ENCODE measurements at regions not wholly inside any gene's neighbourhood (a gene's known extent, or its start where the extent isn't known, plus 50 kb on each side); places are given as distances from the start of the nearest gene placed in this dataset.

DNA sequence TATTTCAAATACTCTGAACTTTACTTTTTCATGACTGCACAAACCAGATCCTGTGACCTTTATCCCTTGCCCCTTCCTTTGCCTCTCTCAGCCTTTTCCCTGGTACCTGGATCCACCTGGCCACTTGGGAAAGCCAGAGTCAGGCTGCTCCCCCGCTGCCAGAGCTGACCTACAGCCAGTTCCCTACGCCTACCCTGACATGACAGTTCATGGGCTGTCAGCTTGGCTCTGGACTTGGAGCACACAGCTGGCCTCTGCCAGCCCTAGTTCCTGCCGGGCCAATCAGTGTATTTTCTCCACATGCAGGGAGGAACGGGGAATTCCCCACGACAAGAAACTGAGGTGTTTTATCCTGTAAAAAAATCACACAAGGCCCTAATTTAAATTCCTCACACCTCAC, 382.6 kb downstream of the INSC start:
- Histone ChIP-seq H3K27ac (ENCODE audit: low read depth, low read length, poor library complexity, severe bottlenecking) (no peak overlapping the region), H3K4me1 (ENCODE audit: insufficient read depth, low read length, poor library complexity, severe bottlenecking) (no peaks in the 10 kb centered on the region), H3K4me3 (ENCODE audit: low read depth, low read length, poor library complexity, severe bottlenecking) (no peak overlapping the region), H3K27me3 (replicated peaks; ENCODE audit: insufficient read depth, low read depth, low read length, poor library complexity) (no peaks in the 10 kb centered on the region), H3K9me3 (ENCODE audit: low read depth, low read length, poor library complexity, severe bottlenecking) (no peaks in the 10 kb centered on the region), H3K36me3 (ENCODE audit: insufficient read depth, low read length, poor library complexity, severe bottlenecking) (no peaks in the 10 kb centered on the region)
- TF ChIP-seq, protein P1, sequence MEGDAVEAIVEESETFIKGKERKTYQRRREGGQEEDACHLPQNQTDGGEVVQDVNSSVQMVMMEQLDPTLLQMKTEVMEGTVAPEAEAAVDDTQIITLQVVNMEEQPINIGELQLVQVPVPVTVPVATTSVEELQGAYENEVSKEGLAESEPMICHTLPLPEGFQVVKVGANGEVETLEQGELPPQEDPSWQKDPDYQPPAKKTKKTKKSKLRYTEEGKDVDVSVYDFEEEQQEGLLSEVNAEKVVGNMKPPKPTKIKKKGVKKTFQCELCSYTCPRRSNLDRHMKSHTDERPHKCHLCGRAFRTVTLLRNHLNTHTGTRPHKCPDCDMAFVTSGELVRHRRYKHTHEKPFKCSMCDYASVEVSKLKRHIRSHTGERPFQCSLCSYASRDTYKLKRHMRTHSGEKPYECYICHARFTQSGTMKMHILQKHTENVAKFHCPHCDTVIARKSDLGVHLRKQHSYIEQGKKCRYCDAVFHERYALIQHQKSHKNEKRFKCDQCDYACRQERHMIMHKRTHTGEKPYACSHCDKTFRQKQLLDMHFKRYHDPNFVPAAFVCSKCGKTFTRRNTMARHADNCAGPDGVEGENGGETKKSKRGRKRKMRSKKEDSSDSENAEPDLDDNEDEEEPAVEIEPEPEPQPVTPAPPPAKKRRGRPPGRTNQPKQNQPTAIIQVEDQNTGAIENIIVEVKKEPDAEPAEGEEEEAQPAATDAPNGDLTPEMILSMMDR (conservative IDR thresholded peaks at IDR 0.05; ENCODE audit: low read depth, low read length) = no peak
- no peak for TF ChIP-seq EZH2 (IDR thresholded peaks at IDR 0.05; ENCODE audit: borderline replicate concordance, low read depth, low read length, poor library complexity, severe bottlenecking)
- no TSS peak for BruUV-seq (replicated peaks)
- CTCF ChIA-PET = no interaction called here
- POLR2A ChIA-PET (ENCODE audit: low non-redundant PET) = no interaction called here
- DNase-seq (ENCODE audit: low spot score) = no peak
- intact Hi-C loops (cut with micrococcal nuclease; ENCODE audit: unreplicated experiment) = no loop called here

DNA sequence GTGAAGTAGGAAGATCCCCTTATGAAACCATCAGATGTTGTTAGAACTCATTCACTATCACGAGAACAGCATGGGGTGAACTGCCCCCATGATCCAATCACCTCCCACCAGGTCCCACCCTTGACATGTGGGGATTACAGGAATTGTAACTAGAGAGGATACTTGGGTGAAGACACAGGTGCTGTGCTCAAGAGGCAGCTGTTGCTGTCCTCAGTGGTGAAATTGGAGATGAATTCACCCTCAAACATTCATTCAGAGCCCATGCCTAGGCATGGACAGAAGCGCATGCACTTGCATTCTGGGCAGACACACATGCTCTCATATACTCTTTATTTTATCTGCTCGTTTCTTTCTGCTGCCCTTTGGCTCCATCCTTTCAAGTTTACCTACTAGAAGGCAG, 385.0 kb downstream of the INSC start:
- ChIA-PET POLR2A (ENCODE audit: low non-redundant PET) (interaction anchor here (0.6 kb wide), 1 partner anchor 20 kb away, joined by 3 read pairs; no protein-coding TSS in a partner anchor), CTCF (no interaction called here)
- TF ChIP-seq EZH2 (IDR thresholded peaks at IDR 0.05; ENCODE audit: borderline replicate concordance, low read depth, low read length, poor library complexity, severe bottlenecking) = no peak
- TF ChIP-seq, protein P1 (conservative IDR thresholded peaks at IDR 0.05; ENCODE audit: low read depth, low read length) = no peak

DNA sequence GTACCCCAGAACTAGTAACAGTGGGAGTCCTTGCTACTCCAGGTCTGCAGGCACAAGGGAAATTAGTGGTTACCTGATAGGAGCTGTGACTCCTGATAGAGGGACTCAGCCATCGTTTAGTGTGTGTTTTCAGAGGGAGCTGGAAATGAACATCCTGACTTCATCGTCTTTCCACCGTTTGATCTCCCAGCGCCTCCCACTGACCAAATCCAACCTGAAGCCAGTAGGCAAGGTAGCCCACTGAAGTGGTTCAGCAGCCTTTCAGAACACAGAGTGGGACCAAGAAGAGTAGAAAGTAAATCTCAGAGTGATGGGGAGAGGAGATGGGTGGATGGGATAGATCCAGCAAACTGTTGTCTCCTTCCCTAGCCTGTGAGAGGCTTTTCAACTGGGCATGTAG, 385.9 kb downstream of the INSC start:
- H3K4me3 ChIP-seq (ENCODE audit: low read depth, low read length, poor library complexity, severe bottlenecking) = no peak overlapping the region
- POLR2A ChIA-PET (ENCODE audit: low non-redundant PET) = no interaction called here
- H3K27ac ChIP-seq (ENCODE audit: low read depth, low read length, poor library complexity, severe bottlenecking) = no peak overlapping the region
- H3K36me3 ChIP-seq (ENCODE audit: insufficient read depth, low read length, poor library complexity, severe bottlenecking) = no peaks in the 10 kb centered on the region
- H3K9me3 ChIP-seq (ENCODE audit: low read depth, low read length, poor library complexity, severe bottlenecking) = no peaks in the 10 kb centered on the region
- no peaks in the 10 kb centered on the region for H3K27me3 ChIP-seq (replicated peaks; ENCODE audit: insufficient read depth, low read depth, low read length, poor library complexity)
- CTCF ChIA-PET = no interaction called here
- TF ChIP-seq, protein P1 (conservative IDR thresholded peaks at IDR 0.05; ENCODE audit: low read depth, low read length) = no peak
- no peak for TF ChIP-seq EZH2 (IDR thresholded peaks at IDR 0.05; ENCODE audit: borderline replicate concordance, low read depth, low read length, poor library complexity, severe bottlenecking)
- BruUV-seq (replicated peaks) = no TSS peak
- intact Hi-C loops (cut with micrococcal nuclease; ENCODE audit: unreplicated experiment) = loop anchor here (5.0 kb wide), 1 partner anchor 88 kb away; no protein-coding TSS in a partner anchor
- no peak for DNase-seq (ENCODE audit: low spot score)
- no peaks in the 10 kb centered on the region for H3K4me1 ChIP-seq (ENCODE audit: insufficient read depth, low read length, poor library complexity, severe bottlenecking)

More for the DNA sequence above, 385.0 kb downstream of the INSC start:
- H3K27ac ChIP-seq (ENCODE audit: low read depth, low read length, poor library complexity, severe bottlenecking) = no peak overlapping the region
- intact Hi-C loops (cut with micrococcal nuclease; ENCODE audit: unreplicated experiment) = loop anchor here (5.0 kb wide), 1 partner anchor 87 kb away; no protein-coding TSS in a partner anchor
- no peak overlapping the region for H3K4me3 ChIP-seq (ENCODE audit: low read depth, low read length, poor library complexity, severe bottlenecking)
- H3K4me1 ChIP-seq (ENCODE audit: insufficient read depth, low read length, poor library complexity, severe bottlenecking) = no peaks in the 10 kb centered on the region
- BruUV-seq (replicated peaks) = no TSS peak
- no peaks in the 10 kb centered on the region for H3K9me3 ChIP-seq (ENCODE audit: low read depth, low read length, poor library complexity, severe bottlenecking)
- H3K27me3 ChIP-seq (replicated peaks; ENCODE audit: insufficient read depth, low read depth, low read length, poor library complexity) = no peaks in the 10 kb centered on the region
- H3K36me3 ChIP-seq (ENCODE audit: insufficient read depth, low read length, poor library complexity, severe bottlenecking) = no peaks in the 10 kb centered on the region
- DNase-seq (ENCODE audit: low spot score) = no peak
